ENCODE measurements at regions not wholly inside any gene's neighbourhood (a gene's known extent, or its start where the extent isn't known, plus 50 kb on each side); places are given as distances from the start of the nearest gene placed in this dataset.

DNA sequence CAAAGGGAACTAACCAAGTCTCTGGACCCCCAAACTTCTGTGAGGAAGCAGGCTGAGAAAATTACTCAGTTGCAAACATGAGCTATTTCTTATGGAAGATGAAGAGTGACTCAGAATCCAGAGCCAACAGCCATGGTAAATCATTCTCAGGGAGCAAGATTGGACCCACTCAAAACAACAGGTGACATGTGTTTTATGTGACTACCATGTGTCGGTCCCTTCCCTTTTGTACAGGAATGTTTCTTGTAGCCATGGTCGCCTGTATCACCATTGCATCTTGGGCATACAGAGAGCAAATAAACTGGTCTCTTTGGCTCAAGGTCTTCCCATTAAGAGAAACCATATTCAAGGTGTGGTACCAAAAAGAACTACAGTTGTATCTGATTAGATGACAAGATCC, 75.4 kb upstream of the COCH start:
- TF ChIP-seq, protein P1, sequence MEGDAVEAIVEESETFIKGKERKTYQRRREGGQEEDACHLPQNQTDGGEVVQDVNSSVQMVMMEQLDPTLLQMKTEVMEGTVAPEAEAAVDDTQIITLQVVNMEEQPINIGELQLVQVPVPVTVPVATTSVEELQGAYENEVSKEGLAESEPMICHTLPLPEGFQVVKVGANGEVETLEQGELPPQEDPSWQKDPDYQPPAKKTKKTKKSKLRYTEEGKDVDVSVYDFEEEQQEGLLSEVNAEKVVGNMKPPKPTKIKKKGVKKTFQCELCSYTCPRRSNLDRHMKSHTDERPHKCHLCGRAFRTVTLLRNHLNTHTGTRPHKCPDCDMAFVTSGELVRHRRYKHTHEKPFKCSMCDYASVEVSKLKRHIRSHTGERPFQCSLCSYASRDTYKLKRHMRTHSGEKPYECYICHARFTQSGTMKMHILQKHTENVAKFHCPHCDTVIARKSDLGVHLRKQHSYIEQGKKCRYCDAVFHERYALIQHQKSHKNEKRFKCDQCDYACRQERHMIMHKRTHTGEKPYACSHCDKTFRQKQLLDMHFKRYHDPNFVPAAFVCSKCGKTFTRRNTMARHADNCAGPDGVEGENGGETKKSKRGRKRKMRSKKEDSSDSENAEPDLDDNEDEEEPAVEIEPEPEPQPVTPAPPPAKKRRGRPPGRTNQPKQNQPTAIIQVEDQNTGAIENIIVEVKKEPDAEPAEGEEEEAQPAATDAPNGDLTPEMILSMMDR (IDR thresholded peaks at IDR 0.05) = no peak
- Histone ChIP-seq H3K4me3 (no peak overlapping the region), H3K9me3 (no peaks in the 10 kb centered on the region), H3K36me3 (no peaks in the 10 kb centered on the region), H3K27ac (no peak overlapping the region), H3K4me1 (no peaks in the 10 kb centered on the region), H3K27me3 (no peaks in the 10 kb centered on the region)
- FAIRE-seq (no peak), DNase-seq (no peak), ATAC-seq (no peak)
- intact Hi-C loops (cut with DNase I) = no loop called here
- WGBS, 2 donors = 75 to 81% methylated on average over 2 of the region's 2 CpGs

DNA sequence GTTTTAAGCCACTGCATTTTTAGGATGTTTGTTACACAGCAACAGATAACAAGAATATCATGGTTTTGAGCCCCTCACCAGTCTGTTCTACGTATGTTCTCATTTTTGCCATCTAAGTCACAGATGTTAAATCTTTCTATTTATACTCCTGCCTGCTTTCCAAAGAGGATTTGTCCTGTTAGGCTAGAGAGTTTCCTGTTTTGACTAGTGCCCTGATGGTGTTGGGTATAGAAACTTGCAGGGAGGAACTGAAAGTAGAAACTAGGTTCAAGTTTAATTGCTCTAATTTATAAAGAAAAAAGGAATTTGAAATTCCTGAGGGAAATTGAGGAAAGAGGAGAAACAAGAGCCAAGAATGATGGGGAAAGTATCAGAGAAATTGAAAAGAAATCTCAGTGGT, 74.4 kb upstream of the COCH start:
- DNase-seq = no peak
- TF ChIP-seq, protein P1 (IDR thresholded peaks at IDR 0.05) = no peak
- Histone ChIP-seq H3K27me3 (no peaks in the 10 kb centered on the region), H3K4me1 (no peaks in the 10 kb centered on the region), H3K27ac (no peak overlapping the region), H3K9me3 (no peaks in the 10 kb centered on the region), H3K36me3 (no peaks in the 10 kb centered on the region), H3K4me3 (no peak overlapping the region)
- intact Hi-C loops (cut with DNase I) = no loop called here
- no peak for FAIRE-seq
- no peak for ATAC-seq
- WGBS, 2 donors = 77 to 78% methylated on average over 1 of the region's 1 CpG

DNA sequence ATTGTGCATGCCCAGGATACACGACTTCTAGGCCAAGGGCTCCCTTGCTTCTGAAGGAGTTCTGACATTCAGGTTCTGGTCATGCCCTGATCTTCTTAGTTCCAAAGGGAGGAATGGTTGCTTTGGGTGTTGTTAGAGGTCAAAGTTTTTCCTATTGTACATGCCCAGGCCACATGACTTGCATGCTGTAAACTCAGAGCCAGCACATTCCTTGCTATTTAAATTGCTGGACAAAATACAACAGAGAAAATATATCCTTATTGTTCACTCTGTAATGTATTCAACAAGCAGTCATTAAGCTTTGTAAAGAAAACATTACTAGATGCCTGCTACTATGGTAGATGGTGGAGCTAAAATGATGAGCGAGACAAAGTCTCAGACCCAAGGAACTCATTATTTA, 71.2 kb upstream of the COCH start:
- 91 to 93% methylated on average over 2 of the region's 2 CpGs for WGBS, 2 donors
- no peak for ATAC-seq
- TF ChIP-seq, protein P1 (IDR thresholded peaks at IDR 0.05) = no peak
- intact Hi-C loops (cut with DNase I) = no loop called here
- H3K27ac ChIP-seq = no peak overlapping the region
- no peak for FAIRE-seq
- DNase-seq = no peak
- no peaks in the 10 kb centered on the region for H3K9me3 ChIP-seq
- H3K4me1 ChIP-seq = no peaks in the 10 kb centered on the region
- no peak overlapping the region for H3K4me3 ChIP-seq
- no peaks in the 10 kb centered on the region for H3K36me3 ChIP-seq
- H3K27me3 ChIP-seq = no peaks in the 10 kb centered on the region

DNA sequence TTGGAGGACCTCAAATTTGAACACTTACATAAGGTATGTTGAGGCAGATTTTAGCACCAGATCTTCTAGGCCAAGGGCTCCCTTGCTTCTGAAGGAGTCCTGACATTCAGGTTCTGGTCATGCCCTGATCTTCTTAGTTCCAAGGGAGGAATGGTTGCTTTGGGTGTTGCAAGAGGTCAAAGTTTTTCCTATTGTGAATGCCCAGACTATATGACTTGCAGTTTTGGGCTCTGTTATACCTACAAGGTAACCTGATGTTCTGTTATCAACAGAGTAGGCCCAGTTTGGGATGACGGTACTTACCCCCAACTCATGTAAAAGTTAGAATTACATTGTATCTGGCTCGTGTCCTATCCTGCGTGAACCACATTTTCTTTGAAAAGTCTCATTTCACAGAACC, 69.1 kb upstream of the COCH start:
- Histone ChIP-seq H3K27me3 (no peaks in the 10 kb centered on the region), H3K4me1 (no peaks in the 10 kb centered on the region), H3K27ac (no peak overlapping the region), H3K36me3 (no peaks in the 10 kb centered on the region), H3K4me3 (no peak overlapping the region), H3K9me3 (no peaks in the 10 kb centered on the region)
- ATAC-seq (no peak), DNase-seq (no peak), FAIRE-seq (no peak)
- TF ChIP-seq, protein P1 (IDR thresholded peaks at IDR 0.05) = no peak
- WGBS, 2 donors = 89 to 94% methylated on average over 3 of the region's 3 CpGs
- intact Hi-C loops (cut with DNase I) = no loop called here

DNA sequence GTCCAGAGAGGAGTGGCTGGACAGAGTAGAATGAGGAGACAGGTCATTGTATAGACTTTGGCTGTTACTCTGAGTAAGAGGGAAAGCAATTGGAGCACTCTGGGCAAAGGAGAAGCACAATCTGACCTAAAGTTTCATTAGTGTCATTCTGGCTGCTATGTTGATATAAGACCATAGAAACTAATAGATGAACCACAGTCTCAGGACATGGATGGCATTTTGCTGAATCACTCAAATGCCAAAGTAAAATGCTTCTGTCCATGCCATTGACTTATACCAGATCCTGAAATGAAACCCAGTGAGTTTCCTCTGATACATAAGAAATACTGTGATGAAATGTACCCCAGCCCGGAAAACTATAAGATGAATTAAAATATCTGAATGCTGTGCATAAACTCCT, 65.8 kb upstream of the COCH start:
- FAIRE-seq = no peak
- no peak for DNase-seq
- H3K4me1 ChIP-seq = no peaks in the 10 kb centered on the region
- TF ChIP-seq, protein P1 (IDR thresholded peaks at IDR 0.05) = no peak
- H3K36me3 ChIP-seq = no peaks in the 10 kb centered on the region
- WGBS, 2 donors = 95 to 98% methylated on average over 1 of the region's 1 CpG
- intact Hi-C loops (cut with DNase I) = no loop called here
- ATAC-seq = no peak
- no peak overlapping the region for H3K27ac ChIP-seq
- no peaks in the 10 kb centered on the region for H3K9me3 ChIP-seq
- no peak overlapping the region for H3K4me3 ChIP-seq
- no peaks in the 10 kb centered on the region for H3K27me3 ChIP-seq
